Astrocyte of the hippocampus (primary cell): ENCODE measurements at regions not wholly inside any gene's neighbourhood (a gene's known extent, or its start where the extent isn't known, plus 50 kb on each side); places are given as distances from the start of the nearest gene placed in this dataset.

Experiments used
- DNase-seq: peaks from one replicate; pipeline ENCODE4 v3.0.0; 2011; ENCODE audit warnings: low read depth, low spot score

DNA sequence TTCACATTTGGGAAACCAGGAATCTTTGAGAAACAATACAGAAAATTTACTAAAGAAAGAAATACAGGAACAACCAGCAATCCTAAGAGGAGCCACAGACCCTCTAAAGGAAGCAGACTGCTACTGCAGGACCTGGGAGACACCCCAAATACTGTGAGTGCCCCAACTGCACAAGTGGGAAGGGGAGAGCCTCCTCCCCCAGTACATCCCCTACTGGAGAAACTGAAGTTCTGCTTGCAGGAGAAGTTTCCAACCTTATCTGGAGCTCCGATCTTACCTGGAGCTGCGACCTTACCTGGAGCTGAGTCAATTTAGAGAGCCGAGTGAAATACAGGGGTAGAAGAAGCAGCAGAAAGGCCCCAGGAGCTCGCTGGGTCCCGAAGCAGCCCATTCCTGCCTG is 236.4 kb upstream of the SPRY2 start:
- no peak for DNase-seq

GRCh38 chr13:80574113-80574850 is 233.4 kb upstream of the SPRY2 start:
- DNase-seq = no peak

- no peak for DNase-seq
These were observed 232.0 kb upstream of the SPRY2 start for GRCh38 chr13:80572923-80573316.

GRCh38 chr13:80572308-80572922 is 231.5 kb upstream of the SPRY2 start:
- no peak for DNase-seq

- DNase-seq = no peak
These were observed 230.7 kb upstream of the SPRY2 start for GRCh38 chr13:80571346-80572307.

DNA sequence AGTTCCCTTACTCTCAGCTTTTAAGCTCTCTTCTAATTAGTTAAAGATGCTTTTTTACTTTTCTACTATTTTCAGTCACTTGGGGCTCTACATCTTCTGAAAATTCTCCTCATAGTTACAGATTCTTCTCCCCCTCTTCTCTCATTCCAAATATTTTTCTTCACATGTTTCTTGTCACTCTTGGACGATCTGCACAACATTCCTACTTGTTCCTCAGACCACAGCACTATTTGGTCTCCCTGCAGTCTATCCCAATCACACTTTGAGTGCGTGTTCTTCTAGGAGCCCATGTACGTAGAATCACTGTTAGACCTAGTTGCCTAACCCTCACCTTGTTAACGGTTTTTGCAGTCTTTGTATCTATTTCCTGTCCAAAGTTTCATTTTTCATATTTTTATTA is 222.5 kb upstream of the SPRY2 start:
- DNase-seq = no peak

GRCh38 chr13:80562433-80563156 is 221.7 kb upstream of the SPRY2 start:
- DNase-seq = no peak

DNA sequence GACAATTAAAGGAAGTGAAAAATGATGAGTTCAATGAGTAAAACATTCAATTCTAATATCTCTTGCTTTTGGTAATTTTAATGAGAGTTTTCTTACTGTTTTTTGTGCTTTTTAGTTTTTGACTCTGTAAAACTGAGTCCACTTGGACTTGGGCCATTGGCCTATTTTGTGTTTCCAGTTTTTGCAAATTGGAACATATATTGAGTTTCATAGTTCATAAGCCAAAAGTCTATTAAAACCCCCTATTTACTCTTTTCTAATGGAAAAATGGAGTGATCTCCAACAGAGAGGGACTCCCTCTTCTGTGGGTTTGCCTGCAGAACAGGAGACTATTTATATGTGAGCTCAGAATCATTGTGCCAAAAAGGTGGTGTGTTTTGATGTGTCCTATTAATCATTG is 219.7 kb upstream of the SPRY2 start:
- no peak for DNase-seq

GRCh38 chr13:80559944-80560343 is 219.0 kb upstream of the SPRY2 start:
- no peak for DNase-seq

- no peak for DNase-seq
These were observed 217.1 kb upstream of the SPRY2 start for GRCh38 chr13:80558074-80558473.

DNA sequence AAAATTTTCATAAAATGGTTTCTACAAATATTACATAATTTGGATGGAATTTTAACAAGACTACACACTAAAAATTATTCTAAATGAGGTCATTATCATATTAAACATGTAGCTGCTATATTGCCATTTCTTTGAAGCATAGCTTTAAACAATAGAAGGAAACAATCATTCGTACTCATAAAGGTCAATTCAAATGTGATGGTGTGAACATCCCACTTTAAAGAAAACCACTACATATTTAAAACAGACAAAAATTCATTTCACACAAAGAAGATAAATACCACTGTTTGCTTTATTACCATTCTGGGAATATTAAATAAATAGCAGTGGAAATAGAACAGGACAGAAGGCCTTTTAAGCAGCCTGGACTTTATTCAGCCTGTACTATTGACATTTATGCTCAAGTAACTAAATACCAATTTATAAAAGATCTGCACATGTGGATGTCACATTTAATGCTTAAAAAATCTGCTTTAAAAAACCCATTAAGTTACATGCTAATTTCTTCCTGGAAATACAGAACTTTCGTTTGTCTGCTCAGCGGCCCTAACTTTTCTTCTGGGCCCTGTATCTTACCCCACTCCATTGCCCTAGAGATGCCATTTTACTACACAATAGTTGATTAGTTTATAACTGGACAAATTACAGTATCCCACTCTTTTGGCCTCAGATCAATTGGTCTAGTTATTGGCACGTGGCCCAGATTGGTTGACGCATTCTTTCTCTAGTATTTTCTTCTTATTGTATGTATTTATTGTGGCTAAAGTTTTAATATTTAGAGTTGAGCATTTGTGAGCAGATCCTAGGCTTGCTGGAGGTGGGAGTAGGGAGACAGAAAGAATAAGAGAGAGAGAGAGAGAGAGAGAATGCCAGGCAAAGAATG is 215.1 kb upstream of the SPRY2 start:
- DNase-seq = no peak

- DNase-seq = no peak
These were observed 212.0 kb upstream of the SPRY2 start for GRCh38 chr13:80552851-80553440.

DNA sequence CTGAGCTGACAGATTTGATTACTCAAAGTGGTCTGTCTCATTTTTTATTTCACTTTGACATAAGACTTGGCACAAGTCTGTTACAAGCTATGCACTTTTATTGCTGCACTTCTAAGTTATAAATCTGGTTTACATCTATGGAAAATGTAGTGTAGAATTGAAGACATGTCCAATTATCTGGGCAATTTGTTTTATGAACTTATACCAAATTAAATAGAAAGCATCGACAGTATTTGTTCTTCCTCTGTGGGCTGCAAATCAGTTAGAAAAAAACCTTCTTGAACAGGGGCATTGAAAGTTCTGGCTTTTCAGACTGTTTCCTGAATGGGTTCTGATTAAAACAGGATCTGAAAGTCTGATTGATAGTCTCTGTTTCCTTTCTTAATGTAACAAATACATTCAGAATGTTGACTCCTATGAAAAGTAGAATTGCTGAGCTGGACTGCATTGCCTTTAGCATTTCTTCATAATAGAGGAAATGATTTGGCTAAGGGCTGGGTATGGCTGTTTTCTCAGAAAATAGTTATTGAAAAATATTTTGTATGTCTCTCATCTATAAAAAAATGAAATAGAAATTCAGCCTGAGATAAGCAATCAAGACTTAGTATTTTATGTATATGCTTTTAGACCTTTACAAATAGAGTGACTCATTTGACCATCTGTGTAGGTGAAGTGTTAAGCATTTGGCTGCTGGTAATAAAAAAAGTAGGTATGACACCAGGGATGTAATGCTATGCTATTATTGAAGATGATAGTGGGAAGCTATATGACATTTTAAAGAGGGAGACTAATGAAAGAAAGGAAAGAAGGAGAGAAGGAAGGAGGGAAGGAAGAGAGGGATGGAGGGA is 210.9 kb upstream of the SPRY2 start:
- no peak for DNase-seq

- peak; percentile 4 for DNase-seq
These were observed 210.1 kb upstream of the SPRY2 start for GRCh38 chr13:80550971-80551441.

- no peak for DNase-seq
These were observed 208.0 kb upstream of the SPRY2 start for GRCh38 chr13:80548915-80549314.

DNA sequence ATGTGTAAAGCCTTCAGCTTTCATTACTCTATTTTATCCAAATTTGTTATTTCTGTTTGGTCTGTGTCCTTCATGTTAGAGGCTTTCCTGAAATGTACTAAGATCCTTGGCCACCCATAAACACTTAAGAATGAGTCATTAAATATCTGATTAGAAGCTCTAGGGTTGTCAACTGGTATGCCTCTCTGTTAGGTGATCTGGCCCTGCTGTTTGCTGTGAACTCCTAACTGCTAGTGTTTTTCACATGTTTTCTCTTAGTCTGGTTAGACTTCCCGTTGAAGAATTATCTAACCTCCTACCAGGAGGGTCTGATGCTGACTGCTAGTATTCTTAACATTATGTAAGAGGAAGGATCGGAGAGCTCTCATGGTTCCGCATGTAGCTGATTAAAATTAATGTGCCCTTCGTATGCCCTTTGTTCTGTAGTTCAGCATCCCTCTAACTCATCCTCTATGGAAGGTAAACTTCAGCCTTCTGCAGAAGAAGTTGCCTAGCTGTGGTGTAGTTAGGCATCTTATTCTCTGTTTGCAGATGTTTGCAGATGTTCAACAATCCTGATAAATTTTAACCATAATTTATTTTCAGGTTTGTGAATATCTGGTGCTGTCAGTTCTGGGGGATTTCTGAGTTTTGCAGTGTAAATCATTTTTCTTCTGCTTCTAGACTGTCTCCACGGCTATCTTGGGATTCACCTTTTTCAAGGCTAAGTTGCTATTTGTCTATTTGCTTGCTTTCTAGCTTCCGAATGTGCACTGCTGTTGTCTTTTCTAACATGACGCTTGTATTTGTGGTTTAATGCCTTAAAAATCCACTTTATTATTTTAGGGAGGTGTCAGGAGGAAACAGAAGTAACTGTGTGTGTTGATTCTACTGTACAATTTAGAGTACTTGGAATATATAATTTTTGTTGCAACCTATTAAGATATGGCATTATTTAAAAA is 207.2 kb upstream of the SPRY2 start:
- DNase-seq = no peak

DNA sequence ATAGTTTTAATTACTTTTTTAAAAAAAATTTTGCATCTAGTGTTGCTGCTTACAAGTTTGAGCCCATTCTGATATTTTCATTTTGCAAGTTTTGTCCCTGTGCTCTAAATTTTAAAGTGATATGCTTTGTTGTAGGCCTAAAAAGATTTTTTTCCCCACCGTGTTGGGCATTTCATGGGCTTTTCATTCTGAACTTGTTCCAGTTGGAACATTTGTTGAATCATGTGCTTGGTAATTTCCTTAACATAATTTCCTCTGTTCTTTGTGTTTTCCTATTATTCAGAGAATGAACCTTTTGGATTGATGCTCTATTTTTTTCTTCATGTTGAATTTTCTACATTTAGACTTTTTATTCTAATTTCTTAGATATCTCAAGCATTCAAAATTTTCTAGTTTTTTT is 206.4 kb upstream of the SPRY2 start:
- DNase-seq = no peak

DNA sequence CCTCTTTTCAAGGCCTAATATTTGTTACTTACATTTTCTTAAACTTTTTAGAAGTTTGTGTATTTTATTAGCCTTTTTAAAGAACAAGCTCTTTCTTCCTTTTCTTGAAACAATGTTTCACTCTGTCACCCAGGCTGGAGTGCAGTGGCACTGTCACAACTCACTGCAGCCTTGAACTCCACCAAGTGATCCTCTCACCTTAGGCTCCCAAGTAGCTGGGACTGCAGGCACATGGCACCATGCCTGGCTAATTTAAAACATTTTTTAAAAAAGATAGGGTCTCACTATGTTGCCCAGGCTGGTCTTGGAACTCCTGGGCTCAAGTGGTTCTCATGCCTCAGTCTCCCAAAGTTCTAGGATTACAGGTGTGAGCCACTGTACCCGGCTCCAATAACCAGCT is 192.2 kb upstream of the SPRY2 start:
- DNase-seq = no peak
